Vagina (tissue), 2 donors: ENCODE measurements at regions not wholly inside any gene's neighbourhood (a gene's known extent, or its start where the extent isn't known, plus 50 kb on each side); places are given as distances from the start of the nearest gene placed in this dataset.

Experiments
- DNase-seq, 2 donors: peaks; one replicate each; pipeline ENCODE4 v3.0.0-alpha.2; 2017; ENCODE audit errors: extremely low spot score in 2 of 2
- H3K27ac ChIP-seq: fragments of 200-600 bp; sonication (generic); one replicate; pipeline ENCODE4 v1.5.1; 2019
- H3K27me3 ChIP-seq: fragments of 200-600 bp; sonication (generic); one replicate; pipeline ENCODE4 v1.5.1; 2019
- H3K36me3 ChIP-seq, 2 donors: fragments of 200-600 bp; sonication (generic); one replicate each; pipeline ENCODE4 v1.5.1; 2017 to 2019
- H3K4me1 ChIP-seq: fragments of 200-600 bp; sonication (generic); one replicate; pipeline ENCODE4 v1.5.1; 2019
- H3K4me3 ChIP-seq, 2 donors: fragments of 200-600 bp; sonication (generic); 1 replicate in 1 of 2; 2 replicates in 1 of 2; pipeline ENCODE4 v1.5.1; 2016 to 2019
- H3K9me3 ChIP-seq: fragments of 200-600 bp; sonication (generic); one replicate; pipeline ENCODE4 v1.5.1; 2019
- POLR2A ChIP-seq, 2 donors: fragments of 450-650 bp; IDR thresholded peaks; one replicate each; pipeline ENCODE4 v1.6.1; 2017; ENCODE audit warnings: antibody characterized with exemption in 2 of 2, mild to moderate bottlenecking in 2 of 2, moderate library complexity in 2 of 2
- POLR2AphosphoS5 ChIP-seq, 2 donors: sonication (generic); formaldehyde crosslinking; IDR thresholded peaks; one replicate each; pipeline ENCODE4 v1.9.0; 2017; ENCODE audit warnings: antibody characterized with exemption in 2 of 2, mild to moderate bottlenecking in 2 of 2, low read depth in 1 of 2; ENCODE audit not compliant: insufficient read depth in 1 of 2
- intact Hi-C: fragments of 100-400 bp; cut with DNase I; formaldehyde crosslinking; loops from one replicate; pipeline ENCODE4 v1.15.1; 2023
- TF ChIP-seq, protein P1 (sequence below), 3 experiments: fragments of 450-650 bp in 2 of 3; fragments of 200-600 bp in 1 of 3; sonication (generic) in 1 of 3; IDR thresholded peaks; one replicate each; pipeline ENCODE4 v1.5.1; 2017 to 2019; ENCODE audit warnings: antibody characterized with exemption in 3 of 3, mild to moderate bottlenecking in 2 of 3, moderate library complexity in 2 of 3

- H3K27ac ChIP-seq, result no peak overlapping the region
- no peaks in the 10 kb centered on the region for H3K36me3 ChIP-seq
- TF ChIP-seq POLR2AphosphoS5 (IDR thresholded peaks at IDR 0.05; ENCODE audit: insufficient read depth in 1 of 2, low read depth in 1 of 2) (no peak), POLR2A (IDR thresholded peaks at IDR 0.05) (no peak)
- TF ChIP-seq, protein P1, sequence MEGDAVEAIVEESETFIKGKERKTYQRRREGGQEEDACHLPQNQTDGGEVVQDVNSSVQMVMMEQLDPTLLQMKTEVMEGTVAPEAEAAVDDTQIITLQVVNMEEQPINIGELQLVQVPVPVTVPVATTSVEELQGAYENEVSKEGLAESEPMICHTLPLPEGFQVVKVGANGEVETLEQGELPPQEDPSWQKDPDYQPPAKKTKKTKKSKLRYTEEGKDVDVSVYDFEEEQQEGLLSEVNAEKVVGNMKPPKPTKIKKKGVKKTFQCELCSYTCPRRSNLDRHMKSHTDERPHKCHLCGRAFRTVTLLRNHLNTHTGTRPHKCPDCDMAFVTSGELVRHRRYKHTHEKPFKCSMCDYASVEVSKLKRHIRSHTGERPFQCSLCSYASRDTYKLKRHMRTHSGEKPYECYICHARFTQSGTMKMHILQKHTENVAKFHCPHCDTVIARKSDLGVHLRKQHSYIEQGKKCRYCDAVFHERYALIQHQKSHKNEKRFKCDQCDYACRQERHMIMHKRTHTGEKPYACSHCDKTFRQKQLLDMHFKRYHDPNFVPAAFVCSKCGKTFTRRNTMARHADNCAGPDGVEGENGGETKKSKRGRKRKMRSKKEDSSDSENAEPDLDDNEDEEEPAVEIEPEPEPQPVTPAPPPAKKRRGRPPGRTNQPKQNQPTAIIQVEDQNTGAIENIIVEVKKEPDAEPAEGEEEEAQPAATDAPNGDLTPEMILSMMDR (IDR thresholded peaks at IDR 0.05), result no peak
- H3K4me1 ChIP-seq, result no peaks in the 10 kb centered on the region
- H3K9me3 ChIP-seq, result no peaks in the 10 kb centered on the region
- DNase-seq, result no peak
- intact Hi-C loops, result no loop called here
- no peaks in the 10 kb centered on the region for H3K27me3 ChIP-seq
- H3K4me3 ChIP-seq, result no peak overlapping the region
Observed at GRCh38 chr1:222010306-222010705, 268.4 kb upstream of the DUSP10 start.

GRCh38 chr1:222009105-222009730, 267.3 kb upstream of the DUSP10 start:
- no peak for DNase-seq
- intact Hi-C loops, result no loop called here
- TF ChIP-seq, protein P1 (IDR thresholded peaks at IDR 0.05), result no peak
- no peak for TF ChIP-seq POLR2AphosphoS5 (IDR thresholded peaks at IDR 0.05; ENCODE audit: insufficient read depth in 1 of 2, low read depth in 1 of 2)
- TF ChIP-seq POLR2A (IDR thresholded peaks at IDR 0.05), result no peak

GRCh38 chr1:222006715-222007114, 264.8 kb upstream of the DUSP10 start:
- no peaks in the 10 kb centered on the region for H3K9me3 ChIP-seq
- no peaks in the 10 kb centered on the region for H3K4me1 ChIP-seq
- DNase-seq, result no peak
- TF ChIP-seq POLR2A (IDR thresholded peaks at IDR 0.05) (no peak), POLR2AphosphoS5 (IDR thresholded peaks at IDR 0.05; ENCODE audit: insufficient read depth in 1 of 2, low read depth in 1 of 2) (no peak)
- no peaks in the 10 kb centered on the region for H3K36me3 ChIP-seq
- no peak overlapping the region for H3K27ac ChIP-seq
- intact Hi-C loops, result no loop called here
- no peaks in the 10 kb centered on the region for H3K27me3 ChIP-seq
- H3K4me3 ChIP-seq, result no peak overlapping the region

More at GRCh38 chr1:222009105-222009730, 267.3 kb upstream of the DUSP10 start:
- H3K4me1 ChIP-seq, result no peaks in the 10 kb centered on the region
- no peaks in the 10 kb centered on the region for H3K36me3 ChIP-seq
- no peak overlapping the region for H3K27ac ChIP-seq
- no peaks in the 10 kb centered on the region for H3K27me3 ChIP-seq
- no peak overlapping the region for H3K4me3 ChIP-seq
- H3K9me3 ChIP-seq, result no peaks in the 10 kb centered on the region

DNA sequence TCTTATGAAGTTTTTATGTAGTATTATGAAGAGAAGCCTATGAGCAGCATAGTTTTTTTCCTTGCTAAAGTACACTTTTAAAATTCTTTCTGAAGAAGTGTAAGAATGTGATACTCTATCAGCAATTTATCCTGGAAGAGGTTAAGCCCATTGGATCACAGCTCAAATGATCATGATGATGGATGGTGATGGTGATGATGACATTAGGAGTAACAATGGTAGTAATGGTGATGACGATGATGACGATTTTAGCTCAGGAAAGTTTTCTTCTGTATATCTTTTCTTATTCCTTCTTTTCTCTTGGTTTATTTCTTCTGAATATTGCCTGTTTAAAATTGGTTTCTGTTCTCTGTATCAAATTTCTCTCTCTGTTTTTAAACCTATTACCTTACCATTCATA, 262.9 kb upstream of the DUSP10 start:
- Histone ChIP-seq H3K4me1 (no peaks in the 10 kb centered on the region), H3K27me3 (no peaks in the 10 kb centered on the region), H3K36me3 (no peaks in the 10 kb centered on the region), H3K27ac (no peak overlapping the region), H3K9me3 (no peaks in the 10 kb centered on the region), H3K4me3 (no peak overlapping the region)
- intact Hi-C loops, result no loop called here
- TF ChIP-seq, protein P1 (IDR thresholded peaks at IDR 0.05), result no peak
- TF ChIP-seq POLR2AphosphoS5 (IDR thresholded peaks at IDR 0.05; ENCODE audit: insufficient read depth in 1 of 2, low read depth in 1 of 2), result no peak
- no peak for TF ChIP-seq POLR2A (IDR thresholded peaks at IDR 0.05)
- no peak for DNase-seq

- no peak overlapping the region for H3K4me3 ChIP-seq
- H3K27ac ChIP-seq, result no peak overlapping the region
- intact Hi-C loops, result no loop called here
- DNase-seq, result no peak
- no peaks in the 10 kb centered on the region for H3K9me3 ChIP-seq
- no peak for TF ChIP-seq POLR2A (IDR thresholded peaks at IDR 0.05)
- no peak for TF ChIP-seq POLR2AphosphoS5 (IDR thresholded peaks at IDR 0.05; ENCODE audit: insufficient read depth in 1 of 2, low read depth in 1 of 2)
- TF ChIP-seq, protein P1 (IDR thresholded peaks at IDR 0.05), result no peak
- H3K4me1 ChIP-seq, result no peaks in the 10 kb centered on the region
- no peaks in the 10 kb centered on the region for H3K27me3 ChIP-seq
- no peaks in the 10 kb centered on the region for H3K36me3 ChIP-seq
Observed at GRCh38 chr1:222004034-222004433, 262.1 kb upstream of the DUSP10 start.
